GM12878 (cell line): ENCODE measurements at regions not wholly inside any gene's neighbourhood (a gene's known extent, or its start where the extent isn't known, plus 50 kb on each side); places are given as distances from the start of the nearest gene placed in this dataset.

Experiments used
- ATAC-seq: fragments of 200-7000 bp; cut with Tn5 transposase; 3 replicates; pipeline ENCODE4 v1.9.1; 2020; ENCODE audit warnings: mild to moderate bottlenecking, moderate library complexity
- BruUV-seq: library from RNA; stranded (reverse); fragments of 400-500 nt; replicated peaks from 2 replicates; lab custom pipeline; 2021; lab: Mats Ljungman, UMichigan
- CTCF ChIA-PET: fragments of 300-600 bp; sonication (Branson Sonifier 250); formaldehyde crosslinking; extraction: SDS; loops from one replicate; lab custom pipeline; 2021; ENCODE audit warnings: inconsistent platforms; lab: Yijun Ruan, JAX
- POLR2A ChIA-PET: fragments of 350-600 bp; formaldehyde crosslinking; extraction: SDS; loops from one replicate; lab custom pipeline; 2021; ENCODE audit warnings: inconsistent platforms; lab: Charles Lee
- RAD21 ChIA-PET: fragments of 300-600 bp; sonication (Branson Sonifier 250); formaldehyde crosslinking; loops from one replicate; lab custom pipeline; 2023; ENCODE audit warnings: antibody characterized with exemption; ENCODE audit not compliant: unreplicated experiment; lab: Charles Lee
- SMC1A ChIA-PET: fragments of 300-600 bp; sonication (Branson Sonifier 250); formaldehyde crosslinking; loops from one replicate; lab custom pipeline; 2023; ENCODE audit not compliant: unreplicated experiment, uncharacterized antibody; lab: Charles Lee
- DNase-seq: peaks from one replicate; pipeline ENCODE4 v3.0.0-alpha.2; 2011; ENCODE audit warnings: low read depth, low spot score
- FAIRE-seq: peaks from 3 replicates; lab custom pipeline; 2011; peaks lifted over from hg19 to GRCh38; lab: Jason Lieb, UNC
- H2AFZ ChIP-seq: 2 replicates; pipeline ENCODE4 v1.6.0; 2011; ENCODE audit warnings: low read depth, low read length, control low read depth; ENCODE audit not compliant: control insufficient read depth
- H3K27ac ChIP-seq: 2 replicates; pipeline ENCODE4 v1.5.1; 2011; ENCODE audit warnings: control low read depth; ENCODE audit not compliant: control insufficient read depth, insufficient read depth
- H3K27me3 ChIP-seq, 2 experiments: replicated peaks in 1 of 2; 2 replicates each; pipeline versions ENCODE4 v1.6.0 to v1.6.1; 2011; ENCODE audit warnings: low read length in 1 of 2; ENCODE audit not compliant: control insufficient read depth in 2 of 2, insufficient read depth in 2 of 2
- H3K36me3 ChIP-seq, 2 experiments: 2 replicates each; pipeline ENCODE4 v1.5.1; 2011; ENCODE audit warnings: low read length in 1 of 2; ENCODE audit not compliant: control insufficient read depth in 2 of 2, insufficient read depth in 2 of 2
- H3K4me1 ChIP-seq: 2 replicates; pipeline ENCODE4 v1.6.1; 2011; ENCODE audit warnings: mild to moderate bottlenecking, low read length, moderate library complexity, mixed read lengths; ENCODE audit not compliant: control insufficient read depth, insufficient read depth
- H3K4me2 ChIP-seq: 2 replicates; pipeline ENCODE4 v1.6.0; 2011; ENCODE audit warnings: control low read depth; ENCODE audit not compliant: control insufficient read depth, insufficient read depth
- H3K4me3 ChIP-seq: fragments of 200-600 bp; sonication (generic); 2 replicates; pipeline ENCODE4 v1.5.1; 2016
- H3K79me2 ChIP-seq: 2 replicates; pipeline ENCODE4 v1.6.0; 2011; ENCODE audit warnings: low read length; ENCODE audit not compliant: control insufficient read depth, insufficient read depth
- H3K9ac ChIP-seq: 2 replicates; pipeline ENCODE4 v1.8.0; 2011; ENCODE audit warnings: low read length, control low read depth, mixed read lengths; ENCODE audit not compliant: control insufficient read depth, insufficient read depth
- H3K9me3 ChIP-seq: replicated peaks from 3 replicates; pipeline ENCODE4 v1.5.1; 2011; ENCODE audit warnings: mild to moderate bottlenecking, low read length; ENCODE audit not compliant: control insufficient read depth, insufficient read depth
- H4K20me1 ChIP-seq: 2 replicates; pipeline ENCODE4 v1.6.0; 2011; ENCODE audit not compliant: control insufficient read depth, insufficient read depth
- ATF7 ChIP-seq: fragments of 450-650 bp; IDR thresholded peaks from 2 replicates; pipeline ENCODE4 v1.6.1; 2016; ENCODE audit warnings: low read depth, mild to moderate bottlenecking
- BCL3 ChIP-seq: IDR thresholded peaks from 2 replicates; pipeline ENCODE4 v1.6.1; 2011; ENCODE audit warnings: borderline replicate concordance, low read depth, mild to moderate bottlenecking, moderate library complexity, low read length; ENCODE audit not compliant: insufficient read depth, poor library complexity, severe bottlenecking
- BCLAF1 ChIP-seq: fragments of 450-650 bp; IDR thresholded peaks from 2 replicates; pipeline ENCODE4 v1.6.1; 2017; ENCODE audit warnings: antibody characterized with exemption, mild to moderate bottlenecking, moderate library complexity
- CEBPB ChIP-seq, 2 experiments: fragments of 150-350 bp in 1 of 2; IDR thresholded peaks; 2 replicates each; pipeline ENCODE4 v1.6.1; 2012 to 2014; ENCODE audit warnings: low read depth in 2 of 2, low read length in 2 of 2, borderline replicate concordance in 1 of 2, inconsistent platforms in 1 of 2
- EP300 ChIP-seq, 2 experiments: fragments of 150-350 bp in 1 of 2; IDR thresholded peaks; 2 replicates each; pipeline ENCODE4 v1.6.1; 2011 to 2012; ENCODE audit warnings: low read depth in 2 of 2, low read length in 2 of 2, borderline replicate concordance in 1 of 2, improper control_type of control experiment in 1 of 2, inconsistent platforms in 1 of 2; ENCODE audit not compliant: control insufficient read depth in 1 of 2
- IRF5 ChIP-seq: fragments of 450-650 bp; IDR thresholded peaks from 2 replicates; pipeline ENCODE4 v1.6.1; 2017; ENCODE audit warnings: borderline replicate concordance
- MAX ChIP-seq: IDR thresholded peaks from 2 replicates; pipeline ENCODE4 v1.6.1; 2012; ENCODE audit warnings: low read depth, low read length, improper control_type of control experiment
- MXI1 ChIP-seq: fragments of 150-350 bp; IDR thresholded peaks from 2 replicates; pipeline ENCODE4 v1.6.1; 2011; ENCODE audit warnings: low read depth, mild to moderate bottlenecking, inconsistent platforms, low read length, improper control_type of control experiment
- RCOR1 ChIP-seq: conservative IDR thresholded peaks from 2 replicates; pipeline ENCODE4 v1.6.1; 2012; ENCODE audit warnings: low read depth, low read length, improper control_type of control experiment
- RELA ChIP-seq: fragments of 450-650 bp; IDR thresholded peaks from 2 replicates; pipeline ENCODE4 v1.8.0; 2014; ENCODE audit warnings: borderline replicate concordance; ENCODE audit not compliant: partially characterized antibody
- SREBF1 ChIP-seq: IDR thresholded peaks from 2 replicates; pipeline ENCODE4 v1.6.1; 2012; ENCODE audit warnings: mild to moderate bottlenecking, low read length
- SREBF2 ChIP-seq: IDR thresholded peaks from 2 replicates; pipeline ENCODE4 v1.6.1; 2012; ENCODE audit warnings: mild to moderate bottlenecking, low read length
- STAT1 ChIP-seq: fragments of 450-650 bp; conservative IDR thresholded peaks from 2 replicates; pipeline ENCODE4 v1.6.1; 2014; ENCODE audit warnings: antibody characterized with exemption, mild to moderate bottlenecking
- WGBS: methylation state at CpG from one replicate; pipeline ENCODE4 v1.1.6; 2016; ENCODE audit warnings: low lambda C conversion rate; ENCODE audit not compliant: insufficient replicate concordance, insufficient coverage; ENCODE audit errors: missing lambda C conversion rate; 5-methylcytosine and 5-hydroxymethylcytosine counted together
- in situ Hi-C: fragments of 300-500 bp; cut with MboI; formaldehyde crosslinking; loops from 9 replicates; pipeline ENCODE4 v1.14.3; 2018; ENCODE audit warnings: mixed read lengths
- intact Hi-C: fragments of 100-400 bp; cut with micrococcal nuclease; formaldehyde crosslinking; loops from one replicate; pipeline ENCODE4 v1.14.2; 2022; ENCODE audit not compliant: unreplicated experiment

- TF ChIP-seq BCL3 (no peak), STAT1 (no peak), RCOR1 (no peak)
Observed at GRCh38 chr4:115454228-115454627, 340.8 kb upstream of the NDST4 start (continued).

- no TSS peak for BruUV-seq
- ChIA-PET CTCF (no interaction called here), SMC1A (interaction anchor here (0.9 to 1.5 kb wide), 3 partner anchors 18 to 219 kb away, joined by 3 to 6 read pairs (median 3); no protein-coding TSS in a partner anchor), RAD21 (no interaction called here), POLR2A (no interaction called here)
- Histone ChIP-seq H3K9me3 (no peaks in the 10 kb centered on the region), H3K27ac (no peak overlapping the region), H3K36me3 (no peaks in the 10 kb centered on the region), H3K9ac (no peak overlapping the region), H3K4me3 (no peak overlapping the region), H3K4me1 (no peaks in the 10 kb centered on the region), H3K79me2 (no peaks in the 10 kb centered on the region), H2AFZ (no peak overlapping the region), H3K4me2 (no peak overlapping the region), H3K27me3 (no peaks in the 10 kb centered on the region), H4K20me1 (no peaks in the 10 kb centered on the region)
- TF ChIP-seq MAX (no peak), CEBPB (IDR thresholded peaks at IDR 0.05; ENCODE audit: borderline replicate concordance in 1 of 2, low read depth in 2 of 2, low read length in 2 of 2) (no peak), BCLAF1 (no peak), SREBF2 (no peak), IRF5 (no peak), ATF7 (no peak), SREBF1 (no peak), MXI1 (no peak), EP300 (IDR thresholded peaks at IDR 0.05; ENCODE audit: borderline replicate concordance in 1 of 2, control insufficient read depth in 1 of 2, low read depth in 2 of 2, low read length in 2 of 2) (no peak), RELA (no peak)
- DNase-seq = no peak
- in situ Hi-C loops (no loop called here), intact Hi-C loops (no loop called here)
- FAIRE-seq = peak; percentile 41
- no peak for ATAC-seq
- WGBS = 0% methylated on average over 1 of the region's 1 CpG
Observed at GRCh38 chr4:115453416-115453815, 340.0 kb upstream of the NDST4 start.
